ENCODE measurements at regions not wholly inside any gene's neighbourhood (a gene's known extent, or its start where the extent isn't known, plus 50 kb on each side); places are given as distances from the start of the nearest gene placed in this dataset.

DNA sequence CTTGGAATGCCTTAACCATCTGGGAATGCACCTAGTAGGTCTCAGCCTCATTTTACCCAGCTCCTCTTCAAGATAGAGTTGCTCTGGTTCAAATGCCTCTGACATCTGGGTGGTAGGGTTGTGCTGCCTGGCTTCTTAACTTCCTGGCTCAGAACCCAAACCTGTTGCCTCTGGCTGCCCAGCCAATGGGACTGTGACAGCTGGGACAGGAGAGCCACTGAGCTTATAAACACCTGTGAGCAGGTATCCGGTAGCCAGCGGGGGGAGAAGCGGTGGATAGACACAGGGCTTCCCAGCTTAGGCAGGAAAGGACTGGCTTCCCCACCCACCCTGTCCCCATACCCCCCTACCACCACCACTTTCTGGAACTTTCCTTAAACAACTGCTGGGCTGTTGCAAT lies 115.8 kb upstream of the CARD11 start:
- TF ChIP-seq, protein P1, sequence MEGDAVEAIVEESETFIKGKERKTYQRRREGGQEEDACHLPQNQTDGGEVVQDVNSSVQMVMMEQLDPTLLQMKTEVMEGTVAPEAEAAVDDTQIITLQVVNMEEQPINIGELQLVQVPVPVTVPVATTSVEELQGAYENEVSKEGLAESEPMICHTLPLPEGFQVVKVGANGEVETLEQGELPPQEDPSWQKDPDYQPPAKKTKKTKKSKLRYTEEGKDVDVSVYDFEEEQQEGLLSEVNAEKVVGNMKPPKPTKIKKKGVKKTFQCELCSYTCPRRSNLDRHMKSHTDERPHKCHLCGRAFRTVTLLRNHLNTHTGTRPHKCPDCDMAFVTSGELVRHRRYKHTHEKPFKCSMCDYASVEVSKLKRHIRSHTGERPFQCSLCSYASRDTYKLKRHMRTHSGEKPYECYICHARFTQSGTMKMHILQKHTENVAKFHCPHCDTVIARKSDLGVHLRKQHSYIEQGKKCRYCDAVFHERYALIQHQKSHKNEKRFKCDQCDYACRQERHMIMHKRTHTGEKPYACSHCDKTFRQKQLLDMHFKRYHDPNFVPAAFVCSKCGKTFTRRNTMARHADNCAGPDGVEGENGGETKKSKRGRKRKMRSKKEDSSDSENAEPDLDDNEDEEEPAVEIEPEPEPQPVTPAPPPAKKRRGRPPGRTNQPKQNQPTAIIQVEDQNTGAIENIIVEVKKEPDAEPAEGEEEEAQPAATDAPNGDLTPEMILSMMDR (IDR thresholded peaks at IDR 0.05), result no peak
- peak in 2 of 3 donors; percentile 45 to 55 for TF ChIP-seq POLR2A (IDR thresholded peaks at IDR 0.05)
